Hematopoietic multipotent progenitor cell treated with erythropoietin and hydrocortisone succinate and interleukin-3 and kit ligand, for 6 days (in vitro differentiated cells): ENCODE measurements at regions not wholly inside any gene's neighbourhood (a gene's known extent, or its start where the extent isn't known, plus 50 kb on each side); places are given as distances from the start of the nearest gene placed in this dataset.
"Not testable (repeated sequence)": the region's sequence is repeated elsewhere in the genome, so short reads cannot be mapped to it uniquely, and the experiment has no call there.

ENCODE experiments used
- DNase-seq: peaks from one replicate; pipeline ENCODE4 v3.0.0-alpha.2; 2015

- DNase-seq, result no peak
These were observed 301.9 kb downstream of the RASEF start for GRCh38 chr9:82761027-82761426.

- no peak for DNase-seq
These were observed 301.0 kb downstream of the RASEF start for GRCh38 chr9:82761956-82762355.

GRCh38 chr9:82763656-82764055, 299.3 kb downstream of the RASEF start:
- DNase-seq, result no peak

GRCh38 chr9:82764061-82764668, 298.8 kb downstream of the RASEF start:
- DNase-seq, result peak; percentile 11

GRCh38 chr9:82774707-82775231, 288.2 kb downstream of the RASEF start:
- not testable (repeated sequence) for DNase-seq

GRCh38 chr9:82776508-82776907, 286.4 kb downstream of the RASEF start:
- no peak for DNase-seq

GRCh38 chr9:82777366-82777765, 285.6 kb downstream of the RASEF start:
- no peak for DNase-seq

GRCh38 chr9:82778923-82779322, 284.0 kb downstream of the RASEF start:
- not testable (repeated sequence) for DNase-seq

- DNase-seq, result no peak
These were observed 282.9 kb downstream of the RASEF start for GRCh38 chr9:82780017-82780416.

GRCh38 chr9:82781921-82782392, 281.0 kb downstream of the RASEF start:
- no peak for DNase-seq

GRCh38 chr9:82783045-82783444, 279.9 kb downstream of the RASEF start:
- DNase-seq, result no peak

GRCh38 chr9:82784589-82784988, 278.4 kb downstream of the RASEF start:
- no peak for DNase-seq

GRCh38 chr9:82789155-82789824, 273.7 kb downstream of the RASEF start:
- no peak for DNase-seq

GRCh38 chr9:82790875-82791274, 272.1 kb downstream of the RASEF start:
- DNase-seq, result peak; percentile 5

- no peak for DNase-seq
These were observed 271.2 kb downstream of the RASEF start for GRCh38 chr9:82791692-82792091.

- no peak for DNase-seq
These were observed 265.4 kb downstream of the RASEF start for GRCh38 chr9:82797534-82797933.

GRCh38 chr9:82799286-82799685, 263.7 kb downstream of the RASEF start:
- DNase-seq, result no peak

- no peak for DNase-seq
These were observed 257.9 kb downstream of the RASEF start for GRCh38 chr9:82805027-82805426.

- DNase-seq, result no peak
These were observed 254.5 kb downstream of the RASEF start for GRCh38 chr9:82808478-82808877.

- no peak for DNase-seq
These were observed 252.0 kb downstream of the RASEF start for GRCh38 chr9:82810915-82811314.

- DNase-seq, result no peak
These were observed 243.7 kb downstream of the RASEF start for GRCh38 chr9:82819260-82819659.

GRCh38 chr9:82820186-82820585, 242.8 kb downstream of the RASEF start:
- no peak for DNase-seq

GRCh38 chr9:82829818-82830217, 233.1 kb downstream of the RASEF start:
- no peak for DNase-seq

GRCh38 chr9:82865524-82865923, 197.4 kb downstream of the RASEF start:
- no peak for DNase-seq
